ENCODE measurements at regions not wholly inside any gene's neighbourhood (a gene's known extent, or its start where the extent isn't known, plus 50 kb on each side); places are given as distances from the start of the nearest gene placed in this dataset.

GRCh38 chr6:137968901-137969300 lies 101.8 kb downstream of the TNFAIP3 start:
- TF ChIP-seq, protein P1, sequence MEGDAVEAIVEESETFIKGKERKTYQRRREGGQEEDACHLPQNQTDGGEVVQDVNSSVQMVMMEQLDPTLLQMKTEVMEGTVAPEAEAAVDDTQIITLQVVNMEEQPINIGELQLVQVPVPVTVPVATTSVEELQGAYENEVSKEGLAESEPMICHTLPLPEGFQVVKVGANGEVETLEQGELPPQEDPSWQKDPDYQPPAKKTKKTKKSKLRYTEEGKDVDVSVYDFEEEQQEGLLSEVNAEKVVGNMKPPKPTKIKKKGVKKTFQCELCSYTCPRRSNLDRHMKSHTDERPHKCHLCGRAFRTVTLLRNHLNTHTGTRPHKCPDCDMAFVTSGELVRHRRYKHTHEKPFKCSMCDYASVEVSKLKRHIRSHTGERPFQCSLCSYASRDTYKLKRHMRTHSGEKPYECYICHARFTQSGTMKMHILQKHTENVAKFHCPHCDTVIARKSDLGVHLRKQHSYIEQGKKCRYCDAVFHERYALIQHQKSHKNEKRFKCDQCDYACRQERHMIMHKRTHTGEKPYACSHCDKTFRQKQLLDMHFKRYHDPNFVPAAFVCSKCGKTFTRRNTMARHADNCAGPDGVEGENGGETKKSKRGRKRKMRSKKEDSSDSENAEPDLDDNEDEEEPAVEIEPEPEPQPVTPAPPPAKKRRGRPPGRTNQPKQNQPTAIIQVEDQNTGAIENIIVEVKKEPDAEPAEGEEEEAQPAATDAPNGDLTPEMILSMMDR (optimal IDR thresholded peaks at IDR 0.05 in 1 of 3, IDR thresholded peaks at IDR 0.05 in 1 of 3, conservative IDR thresholded peaks at IDR 0.05 in 1 of 3; ENCODE audit: extremely low read depth in 1 of 3, insufficient read depth in 2 of 3, low read length in 3 of 3) = no peak
- TF ChIP-seq EZH2 (IDR thresholded peaks at IDR 0.05; ENCODE audit: low read length) = no peak
